Activated naive CD4-positive, alpha-beta T cell (primary cell): ENCODE measurements at regions not wholly inside any gene's neighbourhood (a gene's known extent, or its start where the extent isn't known, plus 50 kb on each side); places are given as distances from the start of the nearest gene placed in this dataset.

Experiments
- DNase-seq, 4 experiments: peaks; one replicate each; lab custom pipeline; 2025; lab: John Stamatoyannopoulos, UW

DNA sequence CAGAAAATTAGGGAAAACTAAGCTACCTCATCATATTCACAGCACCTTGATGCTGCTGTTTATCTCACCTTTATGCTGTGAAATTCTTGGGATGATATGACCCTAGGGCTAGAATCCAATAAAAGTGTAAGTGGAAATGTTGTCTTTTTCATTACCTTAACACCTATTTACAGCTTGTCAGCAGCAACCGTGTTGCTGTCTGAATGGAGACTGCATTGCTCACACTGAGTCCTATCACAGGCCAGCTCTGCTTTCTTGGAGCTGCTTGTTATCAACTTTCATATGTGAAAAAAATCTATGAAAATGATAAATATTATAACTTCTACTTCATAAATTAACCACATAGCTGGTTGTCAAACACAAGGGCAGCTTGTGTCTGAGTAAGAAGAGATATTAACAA is 789.5 kb downstream of the TECRL start:
- no peak for DNase-seq

GRCh38 chr4:63618883-63619718 is 790.1 kb downstream of the TECRL start:
- no peak for DNase-seq

- no peak for DNase-seq
These were observed 801.9 kb downstream of the TECRL start for GRCh38 chr4:63607169-63607872.

DNA sequence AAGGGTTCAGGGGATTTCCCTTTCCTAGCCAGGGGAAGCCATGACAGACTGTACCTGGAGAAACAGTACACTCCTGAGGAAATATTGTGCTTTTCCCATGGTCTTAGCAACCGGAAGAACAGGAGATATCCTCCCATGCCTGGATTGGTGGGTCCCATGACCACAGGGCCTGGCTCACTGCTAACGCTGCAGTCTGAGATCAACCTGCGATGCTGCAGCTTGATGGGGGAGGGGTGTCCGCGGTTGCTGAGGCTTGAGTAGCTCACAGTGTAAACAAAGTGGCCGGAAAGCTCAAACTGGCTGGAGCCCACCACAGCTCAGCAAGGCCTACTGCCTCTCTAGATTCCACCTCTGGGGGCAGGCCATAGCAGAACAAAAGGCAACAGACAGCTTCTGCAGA is 819.5 kb downstream of the TECRL start:
- no peak for DNase-seq

DNA sequence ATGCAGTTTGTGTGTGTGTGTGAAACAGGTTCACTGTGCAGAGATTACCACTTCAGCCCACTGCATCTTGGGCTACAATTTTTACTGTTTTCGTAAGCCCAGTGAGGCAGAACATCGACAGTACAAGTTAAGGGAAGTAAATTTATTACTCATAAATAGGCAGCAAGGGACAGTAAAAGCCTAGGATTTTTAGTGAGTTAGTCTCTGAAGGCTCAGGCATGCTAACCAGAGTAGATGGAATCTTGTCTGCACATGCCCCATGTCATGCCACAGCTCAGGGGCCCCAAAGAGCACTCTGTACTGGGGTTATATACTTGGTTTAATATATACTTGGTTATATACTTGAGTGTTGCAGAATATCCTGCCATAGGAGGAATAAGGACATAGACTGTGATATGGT is 825.7 kb downstream of the TECRL start:
- no peak for DNase-seq

DNA sequence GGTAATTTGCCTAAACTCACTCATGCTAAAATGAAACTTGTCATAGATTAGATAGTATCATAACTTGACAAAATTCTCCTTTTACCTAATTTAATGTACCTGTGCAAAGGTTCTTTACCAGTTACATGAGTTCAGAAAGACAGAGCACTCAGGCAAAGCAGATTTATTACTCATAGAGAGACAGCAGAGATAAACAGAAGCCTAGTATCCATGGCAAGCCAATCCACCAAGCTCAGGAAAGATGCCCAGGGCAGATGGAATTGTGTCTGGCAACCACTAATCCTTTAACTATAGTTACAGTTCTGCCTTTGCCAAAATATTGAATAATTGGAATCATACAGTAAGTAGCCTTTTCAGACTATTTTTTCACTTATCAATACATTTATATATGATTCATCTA is 826.2 kb downstream of the TECRL start:
- DNase-seq, result no peak

DNA sequence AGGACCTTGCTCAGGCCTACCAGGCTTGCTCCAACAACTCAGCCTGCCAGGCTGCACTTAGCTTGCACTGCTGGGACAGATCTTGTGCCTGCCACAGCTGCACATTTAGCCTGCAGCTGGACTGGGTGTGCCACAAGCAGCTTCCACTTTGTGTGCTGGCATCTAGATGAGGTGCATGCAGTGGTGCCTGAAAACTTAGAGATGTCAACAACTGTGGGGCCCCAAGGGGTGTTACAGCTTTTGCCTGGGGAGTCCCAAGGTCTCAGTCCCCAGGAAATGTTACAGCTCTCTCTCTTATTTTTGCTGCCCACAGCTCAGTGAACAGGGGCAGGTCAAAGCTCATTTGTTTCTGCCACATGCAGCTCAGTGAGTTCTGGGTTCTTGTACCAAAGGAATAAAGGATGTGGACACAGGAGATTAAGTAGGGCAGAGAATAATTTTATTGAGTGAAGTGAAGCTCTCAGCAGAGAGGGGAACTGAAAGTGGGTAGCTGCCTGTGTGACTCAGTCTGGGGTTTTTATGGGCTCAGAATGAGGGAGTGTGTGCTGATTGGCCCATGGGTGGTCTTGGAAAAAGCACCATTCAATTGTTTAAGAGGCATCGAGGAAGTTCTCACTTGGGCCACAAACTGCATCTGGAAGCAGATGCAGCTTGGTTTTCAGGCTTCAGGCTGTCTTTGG is 828.3 kb downstream of the TECRL start:
- DNase-seq, result no peak

- DNase-seq, result no peak
These were observed 830.9 kb downstream of the TECRL start for GRCh38 chr4:63578383-63578782.

GRCh38 chr4:63566658-63567057 is 842.6 kb downstream of the TECRL start:
- DNase-seq, result no peak

GRCh38 chr4:63563288-63564014 is 845.8 kb downstream of the TECRL start:
- no peak for DNase-seq

- no peak for DNase-seq
These were observed 850.5 kb downstream of the TECRL start for GRCh38 chr4:63558709-63559108.

DNA sequence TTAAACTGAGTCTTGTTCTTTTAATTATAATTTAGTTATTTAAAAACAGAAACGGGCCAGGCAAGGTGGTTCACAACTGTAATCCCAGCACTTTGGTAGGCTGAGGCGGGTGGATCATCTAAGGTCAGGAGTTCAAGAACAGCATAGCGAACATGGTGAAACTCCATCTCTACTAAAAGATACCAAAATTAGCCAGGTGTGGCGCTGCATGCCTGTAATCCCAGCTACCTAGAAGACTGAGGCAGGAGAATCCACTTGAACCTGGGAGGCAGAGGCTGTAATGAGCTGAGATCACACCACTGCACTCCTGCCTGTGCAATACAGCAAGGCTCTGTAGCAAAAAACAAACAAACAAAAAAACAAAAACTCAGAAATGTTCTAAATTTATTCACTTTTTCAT is 852.9 kb downstream of the TECRL start:
- DNase-seq, result no peak

GRCh38 chr4:63553123-63553522 is 856.1 kb downstream of the TECRL start:
- no peak for DNase-seq

GRCh38 chr4:63541828-63542227 is 867.4 kb downstream of the TECRL start:
- no peak for DNase-seq

DNA sequence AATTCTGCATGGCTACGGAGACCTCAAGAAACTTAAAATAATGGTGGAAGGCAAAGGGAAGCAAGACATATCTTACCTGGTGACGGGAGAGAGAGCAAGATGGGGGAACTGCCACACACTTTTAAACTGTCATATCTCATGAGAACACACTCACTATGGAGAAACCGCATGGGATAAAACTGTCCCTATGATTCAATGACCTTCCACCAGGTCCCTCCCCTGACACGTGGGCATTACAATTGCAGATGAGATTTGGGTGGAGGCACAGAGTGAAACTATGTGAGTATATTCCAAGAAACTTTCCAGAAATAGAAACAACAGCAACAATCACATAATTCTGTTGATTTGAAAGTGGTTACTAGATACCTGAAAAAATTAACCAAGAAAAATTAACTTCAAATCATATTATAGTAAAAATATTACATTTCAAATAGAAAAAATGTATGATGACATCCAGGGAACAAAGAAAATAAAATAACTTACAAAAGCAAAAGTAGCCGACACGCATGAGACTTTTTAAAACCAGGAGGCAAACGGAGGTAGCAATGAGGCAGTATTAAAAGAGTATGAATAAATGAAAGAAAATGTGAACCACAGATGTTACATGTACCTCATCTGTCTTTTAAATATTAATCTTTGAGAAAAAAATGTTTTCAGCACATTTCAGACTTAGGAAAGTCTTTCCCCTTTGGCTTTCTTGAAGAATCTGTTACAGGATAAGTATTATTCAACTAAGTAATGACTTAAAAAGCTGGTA is 879.5 kb downstream of the TECRL start:
- no peak for DNase-seq

DNA sequence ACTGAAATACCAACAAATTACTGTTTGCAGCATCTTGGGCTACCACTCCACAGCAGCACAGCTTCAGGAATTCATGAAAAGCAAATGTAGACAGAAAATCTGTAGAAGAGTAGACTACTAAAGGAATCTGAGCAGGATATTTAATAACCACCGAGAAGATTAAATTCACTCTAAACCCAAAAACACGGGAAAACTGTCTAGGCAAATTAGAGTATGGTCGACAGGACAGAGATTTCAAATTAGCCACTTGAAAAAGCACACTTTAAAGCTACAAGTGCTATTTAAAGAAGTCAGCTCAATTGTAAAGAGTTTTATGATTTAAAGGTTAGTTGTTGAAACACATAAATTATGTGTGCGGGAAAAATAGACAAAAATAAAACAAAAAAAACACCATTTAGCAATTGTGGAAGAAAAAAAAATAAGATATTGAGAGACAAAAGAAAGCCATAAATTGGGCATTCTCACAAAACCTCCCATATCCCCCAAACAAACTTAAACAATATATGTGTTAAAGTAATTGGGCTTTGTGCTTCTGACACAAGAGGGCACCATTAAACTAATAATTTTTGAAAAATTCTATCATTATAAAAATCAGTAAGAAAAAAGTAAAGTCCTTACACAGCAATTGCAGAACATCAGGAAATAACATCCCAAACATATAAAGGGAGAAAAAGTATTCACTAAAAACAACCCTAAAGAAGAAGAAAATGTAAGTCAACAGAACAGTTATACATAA is 880.8 kb downstream of the TECRL start:
- no peak for DNase-seq

DNA sequence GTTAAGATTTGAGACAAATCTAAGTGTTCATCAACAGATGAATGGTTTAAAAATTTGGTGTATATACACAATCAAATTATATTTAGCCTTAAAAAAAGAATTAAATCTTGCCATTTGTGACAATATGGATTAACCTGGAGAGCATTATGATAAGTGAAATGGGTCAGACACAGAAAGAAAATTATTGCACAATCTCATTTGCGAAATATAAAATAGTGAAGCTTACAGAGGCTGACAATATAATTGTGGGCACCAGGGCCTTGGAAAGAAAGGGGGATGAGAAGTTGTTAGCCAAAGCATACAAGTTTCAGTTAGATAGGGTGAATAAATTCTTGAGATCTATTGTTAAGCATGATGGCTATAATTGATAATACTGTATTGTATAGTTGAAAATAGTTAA is 883.0 kb downstream of the TECRL start:
- DNase-seq, result no peak

GRCh38 chr4:63524764-63525163 is 884.5 kb downstream of the TECRL start:
- no peak for DNase-seq

DNA sequence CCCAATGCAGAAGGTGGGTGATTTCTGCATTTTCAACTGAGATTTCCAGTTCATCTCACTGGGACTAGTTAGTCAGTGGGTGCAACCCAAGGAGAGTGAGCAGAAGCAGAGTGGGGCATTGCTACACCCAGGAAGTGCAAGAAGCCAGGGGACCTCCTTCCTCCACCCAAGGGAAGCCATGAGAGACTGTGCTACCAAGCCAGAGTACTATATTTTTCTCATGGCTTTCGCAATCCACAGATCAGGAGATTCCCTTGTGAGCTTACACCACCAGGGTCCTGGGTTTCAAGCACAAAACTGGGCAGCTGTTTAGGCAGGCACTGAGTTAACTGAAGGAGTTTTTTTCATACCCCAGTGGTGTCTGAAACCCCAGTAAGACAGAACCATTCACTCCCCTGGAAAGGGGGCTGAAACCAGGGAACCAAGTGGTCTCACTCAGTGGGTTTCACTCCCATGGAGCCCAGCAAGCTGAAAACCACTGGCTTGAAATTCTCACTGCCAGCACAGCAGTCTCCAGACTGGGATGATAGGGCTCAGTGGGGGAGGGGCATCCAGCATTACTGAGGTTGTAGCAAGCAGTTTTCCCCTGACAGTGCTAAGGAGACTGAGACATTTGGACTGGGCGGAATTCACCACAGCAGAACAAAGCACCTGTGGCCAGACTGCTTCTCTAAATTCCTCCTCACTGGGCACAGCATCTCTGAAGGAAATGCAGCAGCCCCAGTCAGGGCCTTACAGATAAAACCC is 903.4 kb downstream of the TECRL start:
- DNase-seq, result no peak

GRCh38 chr4:63493265-63493664 is 916.0 kb downstream of the TECRL start:
- no peak for DNase-seq
